ENCODE measurements at regions not wholly inside any gene's neighbourhood (a gene's known extent, or its start where the extent isn't known, plus 50 kb on each side); places are given as distances from the start of the nearest gene placed in this dataset.

DNA sequence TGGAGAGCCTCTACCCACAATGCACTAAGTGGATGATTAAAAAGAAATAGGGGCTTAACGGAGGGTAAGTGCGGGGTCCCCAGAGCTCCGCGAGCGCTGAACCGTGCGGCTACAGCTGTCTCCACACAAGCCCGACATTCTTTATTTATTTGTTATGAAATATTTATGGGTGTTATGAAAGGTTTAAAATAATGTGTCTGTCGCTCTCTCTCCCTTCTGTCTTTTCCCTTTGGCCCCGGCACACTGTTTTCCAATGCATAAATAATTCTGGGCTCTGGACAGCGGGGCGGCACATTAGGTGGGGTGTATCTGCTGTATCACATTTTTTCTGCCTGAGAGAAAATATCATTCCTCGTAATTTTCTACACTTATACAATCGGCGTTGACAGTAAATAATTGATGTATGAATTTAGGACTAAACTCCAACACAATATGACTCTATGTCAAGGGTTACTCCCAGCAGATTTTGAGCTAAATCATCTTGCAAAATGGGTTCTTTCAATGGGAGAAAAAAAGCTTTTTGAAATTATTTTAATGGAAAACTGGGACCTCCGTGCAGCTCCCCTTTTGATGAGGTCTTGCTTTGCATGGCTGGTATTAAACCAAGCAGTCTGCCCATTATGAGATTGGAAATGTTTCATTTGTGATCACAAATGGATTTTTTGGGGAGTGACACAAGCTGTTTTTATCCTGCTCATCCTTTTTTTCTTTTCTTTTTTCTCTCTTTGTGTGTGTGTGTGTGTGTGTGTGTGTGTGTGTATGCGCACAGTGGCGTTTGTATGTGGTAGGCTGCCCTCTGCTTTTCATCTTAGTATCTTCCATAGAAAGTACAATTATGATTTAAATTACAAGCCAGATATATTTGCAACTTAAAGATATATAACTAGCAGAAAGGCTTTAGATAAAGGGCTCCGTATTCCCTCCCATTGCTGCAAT lies 370.6 kb upstream of the IRX4 start:
- TF ChIP-seq, protein P1, sequence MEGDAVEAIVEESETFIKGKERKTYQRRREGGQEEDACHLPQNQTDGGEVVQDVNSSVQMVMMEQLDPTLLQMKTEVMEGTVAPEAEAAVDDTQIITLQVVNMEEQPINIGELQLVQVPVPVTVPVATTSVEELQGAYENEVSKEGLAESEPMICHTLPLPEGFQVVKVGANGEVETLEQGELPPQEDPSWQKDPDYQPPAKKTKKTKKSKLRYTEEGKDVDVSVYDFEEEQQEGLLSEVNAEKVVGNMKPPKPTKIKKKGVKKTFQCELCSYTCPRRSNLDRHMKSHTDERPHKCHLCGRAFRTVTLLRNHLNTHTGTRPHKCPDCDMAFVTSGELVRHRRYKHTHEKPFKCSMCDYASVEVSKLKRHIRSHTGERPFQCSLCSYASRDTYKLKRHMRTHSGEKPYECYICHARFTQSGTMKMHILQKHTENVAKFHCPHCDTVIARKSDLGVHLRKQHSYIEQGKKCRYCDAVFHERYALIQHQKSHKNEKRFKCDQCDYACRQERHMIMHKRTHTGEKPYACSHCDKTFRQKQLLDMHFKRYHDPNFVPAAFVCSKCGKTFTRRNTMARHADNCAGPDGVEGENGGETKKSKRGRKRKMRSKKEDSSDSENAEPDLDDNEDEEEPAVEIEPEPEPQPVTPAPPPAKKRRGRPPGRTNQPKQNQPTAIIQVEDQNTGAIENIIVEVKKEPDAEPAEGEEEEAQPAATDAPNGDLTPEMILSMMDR (IDR thresholded peaks at IDR 0.05; ENCODE audit: low read depth, low read length, poor library complexity, severe bottlenecking) = no peak
- TF ChIP-seq EZH2phosphoT487 (IDR thresholded peaks at IDR 0.05; ENCODE audit: borderline replicate concordance, low read length) = no peak

Measured in DOHH2 (cell line).